ENCODE measurements at regions not wholly inside any gene's neighbourhood (a gene's known extent, or its start where the extent isn't known, plus 50 kb on each side); places are given as distances from the start of the nearest gene placed in this dataset.

- intact Hi-C loops (cut with micrococcal nuclease) = no loop called here
- no peaks in the 10 kb centered on the region for H4K20me1 ChIP-seq (ENCODE audit: insufficient read depth)
- H3K9me2 ChIP-seq (ENCODE audit: insufficient read depth) = no peaks in the 10 kb centered on the region
- TF ChIP-seq SRF (IDR thresholded peaks at IDR 0.05; ENCODE audit: low read depth) (no peak), YY1 (IDR thresholded peaks at IDR 0.05; ENCODE audit: extremely low read depth, insufficient replicate concordance, low read depth, low read length) (no peak), ZBTB33 (IDR thresholded peaks at IDR 0.05; ENCODE audit: extremely low read depth, insufficient replicate concordance, low read length) (no peak), EGR1 (IDR thresholded peaks at IDR 0.05; ENCODE audit: low read depth) (no peak), ZFX (IDR thresholded peaks at IDR 0.05) (no peak), POLR2A (IDR thresholded peaks at IDR 0.05; ENCODE audit: borderline replicate concordance, extremely low read depth, insufficient read depth, insufficient read length) (no peak), EZH2 (IDR thresholded peaks at IDR 0.05) (no peak), CBX3 (IDR thresholded peaks at IDR 0.05; ENCODE audit: low read depth) (no peak), TCF7L2 (IDR thresholded peaks at IDR 0.05; ENCODE audit: borderline replicate concordance, extremely low read depth, insufficient read depth, insufficient read length) (no peak), SP1 (IDR thresholded peaks at IDR 0.05; ENCODE audit: low read depth) (no peak), CEBPB (IDR thresholded peaks at IDR 0.05; ENCODE audit: low read depth) (no peak), FOSL1 (IDR thresholded peaks at IDR 0.05; ENCODE audit: low read depth) (no peak), ZNF274 (IDR thresholded peaks at IDR 0.05; ENCODE audit: low read depth, low read length) (no peak), POLR2AphosphoS5 (IDR thresholded peaks at IDR 0.05; ENCODE audit: low read depth, low read length) (no peak)
- ChIA-PET POLR2A (no interaction called here), CTCF (no interaction called here), RAD21 (ENCODE audit: low non-redundant PET in 1 of 2, low total read pairs in 2 of 2, uncharacterized antibody in 2 of 2, unreplicated experiment in 2 of 2) (no interaction called here)
- no peak overlapping the region for H3K27ac ChIP-seq (ENCODE audit: low read depth, low read length)
- no peak overlapping the region for H3K4me2 ChIP-seq (ENCODE audit: low read length)
- no peak overlapping the region for H3K4me3 ChIP-seq (replicated peaks in 1 of 2; ENCODE audit: low read depth in 1 of 2, low read length in 2 of 2)
- no peak overlapping the region for H3K9ac ChIP-seq (ENCODE audit: low read length)
- BruUV-seq (replicated peaks) = no TSS peak
- DNase-seq (ENCODE audit: low read depth, low spot score) (no peak), ATAC-seq (no peak)
- H3K36me3 ChIP-seq (ENCODE audit: control insufficient read depth in 1 of 2, insufficient read depth in 2 of 2, low read length in 2 of 2) = no peaks in the 10 kb centered on the region
- no peaks in the 10 kb centered on the region for H3K9me3 ChIP-seq (ENCODE audit: control insufficient read depth in 1 of 2, insufficient read depth in 1 of 2, low read depth in 1 of 2, low read length in 2 of 2)
- no peak overlapping the region for H2AFZ ChIP-seq (ENCODE audit: low read depth, low read length, poor library complexity, severe bottlenecking)
- no peaks in the 10 kb centered on the region for H3K79me2 ChIP-seq (ENCODE audit: insufficient read depth, low read length)
- no peaks in the 10 kb centered on the region for H3K4me1 ChIP-seq (ENCODE audit: control insufficient read depth in 1 of 2, insufficient read depth in 2 of 2, low read length in 2 of 2)
- no peaks in the 10 kb centered on the region for H3K27me3 ChIP-seq (ENCODE audit: insufficient read depth, low read length)
Observed at GRCh38 chr1:173300061-173301044, 93.2 kb upstream of the TNFSF4 start.
